ENCODE measurements at regions not wholly inside any gene's neighbourhood (a gene's known extent, or its start where the extent isn't known, plus 50 kb on each side); places are given as distances from the start of the nearest gene placed in this dataset.

DNA sequence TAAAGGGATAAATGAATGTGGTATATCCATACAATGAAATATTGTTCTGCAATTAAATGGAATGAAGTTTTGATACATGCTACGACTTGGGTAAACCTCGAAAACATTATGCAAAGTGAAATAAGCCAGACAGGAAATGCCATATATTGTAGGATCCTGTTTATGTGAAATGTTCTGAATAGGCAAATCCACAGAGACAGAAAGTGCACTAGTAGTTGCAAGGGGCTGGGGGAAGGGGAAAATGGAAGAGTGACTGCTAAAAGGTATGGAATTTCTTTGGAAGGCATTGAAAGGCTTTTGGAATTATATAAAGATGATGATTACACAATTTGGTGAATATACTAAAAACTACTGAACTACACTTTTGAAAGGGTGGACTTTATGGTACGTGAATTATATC, 97.0 kb downstream of the FOXD1 start:
- Mint-ChIP-seq H3K9me3 (peaks cover 18% of the 10 kb centered on the region), H3K27me3 (peaks cover 71% of the 10 kb centered on the region), H3K4me1 (ENCODE audit: unreplicated experiment) (no peaks in the 10 kb centered on the region), H3K36me3 (no peaks in the 10 kb centered on the region), H3K27ac (no peak overlapping the region), H3K4me3 (no peak overlapping the region)
- DNase-seq (ENCODE audit: extremely low spot score, unreplicated experiment): no peak
- TF ChIP-seq, protein P1, sequence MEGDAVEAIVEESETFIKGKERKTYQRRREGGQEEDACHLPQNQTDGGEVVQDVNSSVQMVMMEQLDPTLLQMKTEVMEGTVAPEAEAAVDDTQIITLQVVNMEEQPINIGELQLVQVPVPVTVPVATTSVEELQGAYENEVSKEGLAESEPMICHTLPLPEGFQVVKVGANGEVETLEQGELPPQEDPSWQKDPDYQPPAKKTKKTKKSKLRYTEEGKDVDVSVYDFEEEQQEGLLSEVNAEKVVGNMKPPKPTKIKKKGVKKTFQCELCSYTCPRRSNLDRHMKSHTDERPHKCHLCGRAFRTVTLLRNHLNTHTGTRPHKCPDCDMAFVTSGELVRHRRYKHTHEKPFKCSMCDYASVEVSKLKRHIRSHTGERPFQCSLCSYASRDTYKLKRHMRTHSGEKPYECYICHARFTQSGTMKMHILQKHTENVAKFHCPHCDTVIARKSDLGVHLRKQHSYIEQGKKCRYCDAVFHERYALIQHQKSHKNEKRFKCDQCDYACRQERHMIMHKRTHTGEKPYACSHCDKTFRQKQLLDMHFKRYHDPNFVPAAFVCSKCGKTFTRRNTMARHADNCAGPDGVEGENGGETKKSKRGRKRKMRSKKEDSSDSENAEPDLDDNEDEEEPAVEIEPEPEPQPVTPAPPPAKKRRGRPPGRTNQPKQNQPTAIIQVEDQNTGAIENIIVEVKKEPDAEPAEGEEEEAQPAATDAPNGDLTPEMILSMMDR (conservative IDR thresholded peaks at IDR 0.05): no peak

DNA sequence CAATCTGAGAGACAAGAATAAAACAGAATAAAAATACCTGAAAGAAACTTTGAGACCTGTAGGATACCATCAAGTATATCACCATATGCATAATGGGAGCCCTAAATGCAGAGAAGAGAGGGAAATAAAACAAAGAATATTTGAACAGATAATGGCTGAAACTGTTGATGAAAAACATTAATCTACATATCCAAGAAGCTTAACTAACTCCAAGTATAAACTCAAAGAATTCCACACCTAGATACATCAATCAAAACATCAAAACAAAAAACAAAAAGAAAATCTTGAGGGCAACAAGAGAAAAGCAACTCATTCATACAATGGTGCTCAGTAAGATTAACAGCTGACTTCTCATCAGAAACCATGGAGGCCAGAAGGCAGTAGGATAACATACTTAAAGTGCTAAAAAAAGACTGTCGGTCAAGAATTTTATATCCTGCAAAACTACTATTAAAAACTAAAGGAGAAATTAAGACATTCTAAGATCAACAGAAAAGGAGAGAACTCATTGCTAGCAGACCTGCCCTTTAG, 101.6 kb downstream of the FOXD1 start:
- H3K4me3 Mint-ChIP-seq: no peak overlapping the region

DNA sequence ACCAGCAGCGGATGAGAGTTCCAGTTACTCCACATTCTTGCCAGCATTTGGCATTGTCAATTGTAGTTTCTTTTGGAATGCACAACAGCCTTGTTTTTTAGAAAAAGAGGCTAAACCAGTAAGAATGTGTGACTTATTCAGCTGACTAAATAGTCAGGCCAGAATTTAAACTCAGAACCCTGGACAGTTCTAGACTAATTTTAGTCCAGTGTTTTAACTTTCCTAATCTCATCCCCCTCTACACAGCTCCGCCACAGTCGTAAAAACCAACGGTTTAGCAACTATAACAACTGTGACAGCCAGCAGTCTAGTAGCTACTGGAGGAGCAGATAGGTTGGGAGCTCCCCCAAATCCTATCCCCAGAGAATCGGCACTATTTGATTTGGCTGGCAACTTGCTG, 103.7 kb downstream of the FOXD1 start:
- H3K36me3 Mint-ChIP-seq: no peaks in the 10 kb centered on the region
- TF ChIP-seq, protein P1 (conservative IDR thresholded peaks at IDR 0.05): no peak
- H3K27ac Mint-ChIP-seq: no peak overlapping the region
- no peak overlapping the region for H3K4me3 Mint-ChIP-seq
- peaks cover 12% of the 10 kb centered on the region for H3K9me3 Mint-ChIP-seq
- DNase-seq (ENCODE audit: extremely low spot score, unreplicated experiment): no peak
- peaks cover 60% of the 10 kb centered on the region for H3K27me3 Mint-ChIP-seq
- no peaks in the 10 kb centered on the region for H3K4me1 Mint-ChIP-seq (ENCODE audit: unreplicated experiment)

More for the DNA sequence above, 101.6 kb downstream of the FOXD1 start:
- H3K9me3 Mint-ChIP-seq: peaks cover 18% of the 10 kb centered on the region
- H3K27ac Mint-ChIP-seq: no peak overlapping the region
- peaks cover 56% of the 10 kb centered on the region for H3K27me3 Mint-ChIP-seq
- DNase-seq (ENCODE audit: extremely low spot score, unreplicated experiment): no peak
- TF ChIP-seq, protein P1 (conservative IDR thresholded peaks at IDR 0.05): no peak
- H3K4me1 Mint-ChIP-seq (ENCODE audit: unreplicated experiment): no peaks in the 10 kb centered on the region
- no peaks in the 10 kb centered on the region for H3K36me3 Mint-ChIP-seq

DNA sequence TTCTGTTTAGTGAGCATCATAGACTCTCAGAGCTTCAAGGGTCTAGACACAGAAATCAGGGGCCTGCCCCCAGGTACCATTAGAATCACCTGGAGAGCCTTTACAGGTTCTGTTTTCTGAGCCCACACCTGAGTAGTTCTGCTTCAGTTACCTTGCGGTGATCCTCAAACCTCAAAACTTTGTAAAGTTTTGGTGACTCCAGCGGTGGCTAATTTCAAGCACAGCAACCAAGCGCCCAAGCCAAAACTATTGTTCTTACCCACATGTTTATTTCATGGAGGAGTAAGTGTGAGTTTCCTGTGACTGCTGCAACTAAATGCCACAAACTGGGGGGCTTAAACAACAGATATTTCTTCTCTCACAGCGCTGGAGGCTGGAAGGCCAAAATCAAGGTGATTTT, 108.9 kb downstream of the FOXD1 start:
- Mint-ChIP-seq H3K27me3 (peaks cover 66% of the 10 kb centered on the region), H3K9me3 (no peaks in the 10 kb centered on the region), H3K4me3 (no peak overlapping the region), H3K36me3 (no peaks in the 10 kb centered on the region), H3K27ac (no peak overlapping the region), H3K4me1 (ENCODE audit: unreplicated experiment) (peaks cover 25% of the 10 kb centered on the region)
- TF ChIP-seq, protein P1 (conservative IDR thresholded peaks at IDR 0.05): no peak
- DNase-seq (ENCODE audit: extremely low spot score, unreplicated experiment): no peak

DNA sequence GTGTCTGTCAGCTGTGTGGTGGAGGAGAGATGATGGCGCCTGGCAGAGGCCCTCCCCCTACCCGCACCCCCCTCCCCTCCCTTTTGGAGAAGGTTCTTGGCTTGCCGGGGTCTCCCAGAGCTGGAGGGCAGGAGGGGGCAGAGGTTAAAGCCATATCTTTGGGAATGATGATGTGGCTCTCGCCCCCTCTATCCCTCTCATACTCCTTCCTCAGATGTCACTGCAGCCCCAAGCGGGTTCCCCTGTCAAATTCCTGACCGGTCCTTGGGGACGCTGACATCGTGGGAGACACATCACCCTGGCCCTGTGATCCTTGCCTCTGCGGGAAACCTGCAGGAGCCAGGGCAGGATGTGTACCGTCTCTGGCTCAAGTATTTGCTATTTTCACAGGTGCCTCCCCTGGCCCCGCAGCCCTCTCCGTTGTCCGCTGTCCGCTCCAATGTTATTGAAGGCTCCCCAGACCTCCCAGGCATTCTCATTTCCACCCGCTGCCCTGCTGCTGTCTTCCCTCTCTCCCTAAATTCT, 109.5 kb downstream of the FOXD1 start:
- no peak overlapping the region for H3K4me3 Mint-ChIP-seq
- H3K27ac Mint-ChIP-seq: no peak overlapping the region
- no peaks in the 10 kb centered on the region for H3K36me3 Mint-ChIP-seq
- TF ChIP-seq, protein P1 (conservative IDR thresholded peaks at IDR 0.05): no peak
- peaks cover 68% of the 10 kb centered on the region for H3K27me3 Mint-ChIP-seq
- H3K4me1 Mint-ChIP-seq (ENCODE audit: unreplicated experiment): peaks cover 25% of the 10 kb centered on the region
- no peak for DNase-seq (ENCODE audit: extremely low spot score, unreplicated experiment)
- H3K9me3 Mint-ChIP-seq: no peaks in the 10 kb centered on the region
